Inflammatory macrophage (primary cell): ENCODE measurements at regions not wholly inside any gene's neighbourhood (a gene's known extent, or its start where the extent isn't known, plus 50 kb on each side); places are given as distances from the start of the nearest gene placed in this dataset.

ENCODE experiments used
- DNase-seq, 2 donors: peaks; one replicate each; pipeline ENCODE4 v3.0.0-alpha.2; 2020 to 2022

- no peak for DNase-seq
Measured at GRCh38 chr18:47461406-47461948, 210.0 kb upstream of the SKOR2 start.

- no peak for DNase-seq
Measured at GRCh38 chr18:47458483-47458882, 207.0 kb upstream of the SKOR2 start.

GRCh38 chr18:47457614-47458013 lies 206.2 kb upstream of the SKOR2 start:
- DNase-seq = no peak

- DNase-seq = no peak
Measured at GRCh38 chr18:47453038-47453437, 201.6 kb upstream of the SKOR2 start.

GRCh38 chr18:47448956-47449355 lies 197.5 kb upstream of the SKOR2 start:
- DNase-seq = no peak

GRCh38 chr18:47441914-47442313 lies 190.5 kb upstream of the SKOR2 start:
- no peak for DNase-seq

GRCh38 chr18:47438001-47438400 lies 186.5 kb upstream of the SKOR2 start:
- no peak for DNase-seq

GRCh38 chr18:47436871-47437270 lies 185.4 kb upstream of the SKOR2 start:
- DNase-seq = no peak

GRCh38 chr18:47434214-47434746 lies 182.8 kb upstream of the SKOR2 start:
- DNase-seq = no peak

- DNase-seq = no peak
Measured at GRCh38 chr18:47427923-47428637, 176.6 kb upstream of the SKOR2 start.

GRCh38 chr18:47427072-47427471 lies 175.6 kb upstream of the SKOR2 start:
- no peak for DNase-seq

- DNase-seq = no peak
Measured at GRCh38 chr18:47425365-47425764, 173.9 kb upstream of the SKOR2 start.

GRCh38 chr18:47422524-47422923 lies 171.1 kb upstream of the SKOR2 start:
- DNase-seq = no peak

GRCh38 chr18:47420130-47420529 lies 168.7 kb upstream of the SKOR2 start:
- DNase-seq = no peak

- peak in 1 of 2 donors; percentile 11 for DNase-seq
Measured at GRCh38 chr18:47418746-47419145, 167.3 kb upstream of the SKOR2 start.

- no peak for DNase-seq
Measured at GRCh38 chr18:47417807-47418206, 166.3 kb upstream of the SKOR2 start.

GRCh38 chr18:47415881-47416280 lies 164.4 kb upstream of the SKOR2 start:
- peak in 1 of 2 donors; percentile 17 for DNase-seq

- DNase-seq = no peak
Measured at GRCh38 chr18:47413327-47413726, 161.9 kb upstream of the SKOR2 start.

GRCh38 chr18:47412924-47413323 lies 161.5 kb upstream of the SKOR2 start:
- no peak for DNase-seq

- no peak for DNase-seq
Measured at GRCh38 chr18:47411159-47411558, 159.7 kb upstream of the SKOR2 start.

GRCh38 chr18:47410139-47410538 lies 158.7 kb upstream of the SKOR2 start:
- DNase-seq = no peak

- no peak for DNase-seq
Measured at GRCh38 chr18:47409519-47409918, 158.1 kb upstream of the SKOR2 start.

GRCh38 chr18:47407736-47408135 lies 156.3 kb upstream of the SKOR2 start:
- no peak for DNase-seq

- DNase-seq = no peak
Measured at GRCh38 chr18:47404845-47405244, 153.4 kb upstream of the SKOR2 start.

GRCh38 chr18:47403949-47404348 lies 152.5 kb upstream of the SKOR2 start:
- DNase-seq = no peak
